ENCODE measurements at regions not wholly inside any gene's neighbourhood (a gene's known extent, or its start where the extent isn't known, plus 50 kb on each side); places are given as distances from the start of the nearest gene placed in this dataset.
A peak's percentile ranks its signal among the peaks of the same experiment; 100 is the strongest.

DNA sequence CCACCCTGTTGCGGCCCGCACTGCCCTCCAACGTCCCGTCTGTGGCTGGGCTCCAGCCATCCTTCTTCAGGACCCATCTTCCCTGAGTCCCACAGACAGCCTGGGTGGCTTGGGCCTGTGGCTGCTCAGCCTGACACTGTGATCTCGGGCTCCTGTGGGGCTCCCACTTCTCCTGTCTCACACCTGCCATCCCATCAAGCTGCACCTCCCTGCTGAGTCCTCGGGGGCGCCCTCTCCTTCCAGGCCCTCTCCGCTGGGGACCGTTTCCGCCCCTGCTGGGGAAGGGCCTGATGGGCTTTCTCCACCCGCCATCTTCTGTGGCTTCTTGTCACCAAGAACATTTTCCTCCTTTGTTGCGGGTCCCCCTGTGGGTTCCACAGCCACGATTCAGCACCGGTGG is 173.8 kb upstream of the PPP2R2D start:
- DNase-seq (ENCODE audit: low spot score) = peak; percentile 42
- ATAC-seq = no peak

DNA sequence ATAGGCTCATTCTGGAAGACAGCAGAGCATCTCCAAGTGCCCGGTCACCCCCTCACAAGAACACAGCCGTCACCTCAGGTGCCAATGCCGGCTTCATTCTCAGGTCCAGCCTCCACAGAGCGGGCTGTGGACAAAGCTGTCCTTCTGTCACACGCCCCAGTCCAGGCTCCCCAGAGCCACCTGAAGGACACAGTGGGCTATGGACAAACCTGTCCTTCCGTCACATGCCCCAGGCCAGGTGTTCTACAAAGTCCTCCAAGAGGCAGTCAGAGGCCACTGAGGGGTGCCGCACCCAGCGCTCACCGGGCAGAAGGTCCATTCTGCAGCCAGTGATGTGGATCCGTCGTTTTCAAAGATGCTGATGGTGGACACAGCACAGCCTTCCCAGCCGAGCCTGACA is 173.2 kb upstream of the PPP2R2D start:
- ATAC-seq = no peak
- peak; percentile 26 for DNase-seq (ENCODE audit: low spot score)

DNA sequence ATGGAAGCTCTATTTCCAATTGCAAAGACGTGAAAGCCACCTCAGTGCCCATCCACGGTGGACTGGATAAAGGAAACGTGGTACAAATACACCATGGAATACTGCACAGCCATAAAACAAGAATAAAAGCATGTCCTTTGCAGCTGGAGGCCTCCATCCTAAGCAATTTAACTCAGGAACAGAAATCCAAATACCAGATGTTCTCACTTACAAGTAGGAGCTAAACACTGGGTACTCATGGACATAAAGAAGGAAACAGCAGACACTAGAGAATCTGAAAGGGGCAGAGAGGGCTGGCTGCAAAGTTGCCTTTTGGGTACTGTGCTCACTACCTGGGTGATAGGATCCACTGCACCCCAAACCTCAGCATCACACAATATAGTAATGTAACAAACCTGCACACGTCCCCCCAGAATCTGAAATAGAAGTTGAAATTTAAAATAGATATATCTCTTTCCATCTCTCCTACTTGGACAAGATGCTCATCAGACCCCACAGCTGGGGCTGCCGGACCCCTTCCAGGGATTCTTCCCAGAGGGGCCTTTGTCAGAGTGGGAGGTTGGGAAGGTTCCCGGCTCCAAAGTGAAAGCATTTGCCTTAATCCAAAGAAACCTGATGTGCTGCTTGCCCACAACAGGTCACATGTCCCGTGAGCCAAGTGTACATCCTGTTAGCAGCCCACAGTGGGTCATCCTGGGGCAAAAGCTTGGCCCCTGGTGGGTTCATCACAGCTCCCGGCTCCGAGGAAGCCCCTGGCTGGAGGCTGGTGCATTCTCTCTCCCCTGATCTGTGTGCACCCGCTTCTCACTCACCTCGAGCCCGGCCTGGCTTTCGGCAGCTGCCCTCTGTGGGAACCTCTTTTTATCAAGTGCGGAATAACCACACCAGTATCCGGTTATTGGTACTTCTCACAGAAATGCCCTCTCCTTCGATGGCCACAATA is 172.3 kb upstream of the PPP2R2D start:
- ATAC-seq (no peak), DNase-seq (ENCODE audit: low spot score) (peak; percentile 33)

DNA sequence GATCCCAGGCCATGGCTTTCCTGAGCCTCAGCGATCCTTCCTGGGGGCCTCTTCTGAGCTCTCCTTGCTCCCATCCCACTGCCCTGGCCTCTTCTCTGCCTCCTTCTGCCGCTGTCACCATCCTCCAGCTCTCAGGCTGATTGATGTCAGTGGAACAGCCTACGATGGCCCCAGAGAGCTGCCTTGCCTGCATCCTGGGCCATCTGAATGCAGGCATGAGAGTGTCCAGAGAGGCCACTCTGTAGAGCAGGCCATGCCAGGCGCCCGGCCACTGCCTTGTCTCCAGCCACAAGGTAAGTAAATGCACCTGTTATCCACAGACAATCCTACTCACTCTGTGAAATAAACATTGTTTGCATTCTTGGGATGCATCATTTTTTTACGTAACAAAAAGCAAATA is 171.4 kb upstream of the PPP2R2D start:
- DNase-seq (ENCODE audit: low spot score) (peak; percentile 14), ATAC-seq (no peak)

DNA sequence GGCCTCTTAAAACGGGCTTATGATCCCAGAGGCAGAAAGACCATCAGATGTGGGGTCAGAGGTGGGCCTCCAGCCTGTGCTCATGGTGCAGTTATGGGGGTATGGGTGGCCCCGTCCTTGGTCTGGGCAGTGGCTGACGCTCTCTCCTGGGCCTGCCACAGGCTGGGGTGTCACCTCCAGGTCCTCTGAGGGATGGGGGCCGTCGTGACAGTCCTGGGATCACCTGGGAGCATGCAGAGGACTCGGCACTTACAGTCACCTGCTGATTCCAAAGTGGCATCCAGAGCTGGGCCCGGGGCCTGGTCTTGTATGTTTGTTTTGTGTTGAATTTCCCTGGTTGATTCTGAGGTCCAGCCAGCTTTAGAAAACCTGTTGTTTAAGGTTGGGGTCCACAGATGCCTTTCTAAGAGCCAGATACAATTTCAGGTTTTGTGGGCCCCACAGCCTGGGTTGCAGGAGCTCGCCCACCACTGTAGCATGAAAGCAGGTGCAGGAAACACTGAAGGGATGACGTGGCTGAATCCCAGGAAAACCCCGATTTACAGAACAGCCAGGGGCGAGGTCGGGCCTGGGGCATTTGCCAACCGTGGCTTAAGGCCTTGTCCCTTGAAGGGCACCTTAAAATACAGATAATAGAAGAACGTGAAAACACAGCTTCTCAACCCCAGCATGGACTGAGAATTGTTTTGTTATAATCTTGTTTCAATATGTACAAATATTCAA is 170.7 kb upstream of the PPP2R2D start:
- DNase-seq (ENCODE audit: low spot score) (peak; percentile 14), ATAC-seq (no peak)

DNA sequence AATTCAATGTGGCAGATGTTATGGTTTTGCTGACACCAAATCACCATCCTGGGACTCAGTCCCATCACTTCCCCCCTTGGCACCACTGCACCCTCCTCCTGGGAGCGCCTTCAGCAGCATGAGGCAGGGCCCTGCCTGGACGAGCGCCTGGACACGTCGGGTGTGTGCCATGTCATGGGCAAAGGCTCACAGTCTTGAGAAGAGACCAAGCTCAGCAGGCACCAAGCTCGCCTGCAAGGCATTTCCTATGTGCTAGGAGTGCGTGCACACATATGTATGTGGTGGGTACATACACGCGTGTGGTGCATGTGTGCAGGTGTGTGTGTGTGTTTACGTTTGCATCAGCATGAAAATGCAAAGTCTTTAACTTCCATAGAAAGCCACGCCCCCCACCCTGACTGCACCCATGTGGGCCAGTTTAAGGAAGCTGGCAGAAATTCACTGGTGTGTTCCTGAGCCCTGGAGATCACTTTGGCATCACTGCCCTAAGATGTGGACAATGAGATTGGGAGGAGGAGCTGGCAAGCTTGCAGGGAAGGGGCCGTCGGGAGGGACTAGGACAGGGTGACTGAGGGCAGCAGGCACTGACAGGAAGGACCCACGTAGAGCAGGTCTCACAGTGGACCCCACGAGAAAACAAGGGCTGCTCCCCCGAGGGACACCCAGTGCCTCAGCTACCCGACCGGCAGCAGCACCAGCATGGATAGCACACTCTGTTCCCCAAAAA is 169.9 kb upstream of the PPP2R2D start:
- ATAC-seq (no peak), DNase-seq (ENCODE audit: low spot score) (peak; percentile 23)

DNA sequence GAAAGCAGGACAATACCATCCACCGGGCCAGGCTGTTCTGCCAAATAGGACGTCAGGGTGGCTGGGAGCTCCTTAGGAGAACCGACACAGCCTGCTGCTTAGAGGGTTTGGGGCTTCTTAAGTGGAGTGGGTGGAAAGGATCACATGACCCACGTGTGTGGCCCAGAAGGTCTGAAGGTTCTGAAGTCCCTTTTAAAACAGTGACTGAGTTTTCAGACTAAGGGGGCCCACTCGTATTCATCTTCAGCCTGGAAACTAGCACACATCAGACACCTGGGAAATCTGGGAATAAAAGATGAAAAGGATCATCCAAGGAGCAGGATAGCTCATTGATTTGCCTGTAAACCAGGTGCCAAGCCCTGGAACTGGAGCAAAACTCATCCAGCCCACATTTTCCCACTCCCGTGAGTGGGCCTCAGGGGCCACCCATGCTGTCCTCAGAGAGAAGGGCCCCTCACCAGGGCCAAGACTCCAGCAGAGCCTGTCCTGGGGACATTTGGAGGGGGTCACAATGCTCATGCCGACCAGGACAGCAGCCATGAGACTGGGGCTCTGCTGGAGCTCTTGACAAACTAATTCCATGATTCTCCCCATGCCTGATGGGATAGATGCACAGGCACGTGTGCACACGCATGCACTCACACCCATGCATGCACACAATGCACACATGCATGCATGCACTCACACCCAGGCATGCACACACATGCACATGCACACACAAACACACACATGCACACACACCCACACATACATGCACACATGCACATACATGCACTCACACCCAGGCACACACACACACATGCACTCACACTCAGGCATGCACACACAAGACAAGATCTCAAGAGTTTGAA is 168.8 kb upstream of the PPP2R2D start:
- no peak for ATAC-seq
- peak; percentile 16 for DNase-seq (ENCODE audit: low spot score)

DNA sequence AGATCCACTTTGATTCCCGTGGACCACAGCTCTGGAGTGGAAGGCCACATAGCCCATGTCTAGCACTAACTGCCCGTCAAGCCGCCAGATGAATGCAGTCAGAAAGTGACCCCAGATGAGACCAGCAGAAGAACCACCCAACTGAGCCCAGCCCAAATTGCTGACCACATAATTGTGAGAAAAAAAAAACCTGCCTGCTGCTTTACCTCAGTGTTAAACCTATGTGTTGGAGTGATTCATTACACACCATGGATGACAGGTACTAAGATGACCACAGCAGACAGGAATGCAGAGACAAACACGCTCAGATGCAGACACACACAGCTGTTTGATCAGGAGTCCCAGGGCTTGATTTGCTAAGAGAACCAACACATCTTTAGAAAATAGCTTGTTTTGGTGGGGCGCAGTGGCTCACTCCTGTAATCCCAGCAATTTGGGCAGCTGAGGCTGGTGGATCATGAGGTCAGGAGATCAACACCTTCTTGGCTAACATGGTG is 168.1 kb upstream of the PPP2R2D start:
- ATAC-seq = no peak
- no peak for DNase-seq (ENCODE audit: low spot score)

DNA sequence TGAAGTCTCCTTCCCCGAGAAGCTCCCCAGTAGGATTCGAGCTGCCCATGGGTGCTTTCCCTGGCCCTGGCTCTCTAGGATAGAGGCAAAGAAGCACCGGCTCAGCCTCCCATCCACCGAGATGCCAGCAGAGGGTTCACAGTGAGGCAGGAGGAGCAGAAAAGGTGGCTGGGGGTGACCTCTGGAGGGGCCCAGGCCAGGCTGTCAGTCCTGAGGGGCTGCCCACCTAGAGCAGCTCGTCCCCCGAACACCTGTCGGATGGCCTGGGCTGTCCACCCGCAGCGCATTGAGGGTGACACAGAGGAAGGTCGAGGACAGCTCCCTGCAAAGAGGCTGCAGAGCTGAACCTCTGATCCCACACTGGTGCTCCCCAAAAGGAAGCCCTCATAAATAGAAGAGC is 167.2 kb upstream of the PPP2R2D start:
- DNase-seq (ENCODE audit: low spot score) (no peak), ATAC-seq (no peak)

DNA sequence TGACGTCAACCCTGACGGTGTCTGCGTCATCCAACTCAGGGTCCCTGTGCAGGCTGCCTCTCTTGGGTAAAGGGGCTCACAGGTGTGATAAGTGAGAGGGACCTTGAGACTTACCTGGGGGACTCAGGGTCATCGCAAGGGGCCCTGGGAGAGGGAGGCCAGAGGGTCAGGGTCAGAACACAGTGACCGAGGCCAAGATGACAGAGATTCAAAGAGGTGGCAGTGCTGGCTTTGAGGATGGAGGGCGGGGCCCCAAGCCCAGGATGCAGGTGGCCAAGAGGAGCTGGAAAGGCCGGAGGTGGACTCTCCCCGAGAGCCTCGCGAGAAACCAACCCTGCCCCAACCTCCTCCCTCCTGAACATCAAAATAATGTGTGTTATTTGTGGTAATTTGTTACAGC is 165.2 kb upstream of the PPP2R2D start:
- ATAC-seq (no peak), DNase-seq (ENCODE audit: low spot score) (no peak)

DNA sequence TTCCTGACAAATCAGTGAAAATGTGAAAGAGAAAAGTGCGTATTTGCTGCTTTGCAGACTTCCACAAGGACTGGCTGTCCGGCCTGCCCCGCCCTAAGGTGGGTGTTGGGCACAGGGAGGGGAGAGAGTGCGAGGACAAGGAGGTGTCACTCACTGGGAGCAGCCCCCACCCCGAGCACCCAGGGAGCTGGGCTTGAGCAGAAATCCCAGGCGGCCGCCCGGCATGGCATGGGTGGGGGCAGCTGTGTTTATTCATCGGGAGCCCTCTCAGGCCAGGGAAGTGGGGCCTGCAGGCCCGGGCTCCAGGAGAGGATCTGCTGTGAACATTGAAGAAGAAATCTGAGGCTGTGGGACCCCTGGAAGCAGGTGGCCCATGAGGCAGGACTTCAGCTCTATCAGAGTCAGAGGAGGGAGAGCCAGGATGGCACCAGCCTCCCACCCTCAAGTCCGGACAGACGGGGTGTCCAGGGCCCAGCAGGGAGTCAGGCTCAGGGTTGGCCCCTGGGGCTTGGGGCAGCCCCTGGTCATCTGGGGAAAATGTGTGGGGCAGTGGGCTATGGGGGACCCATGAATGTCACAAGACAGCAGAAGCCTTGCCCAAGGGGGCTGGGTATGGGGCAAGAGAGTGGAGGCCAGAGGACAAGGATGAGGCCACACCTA is 164.4 kb upstream of the PPP2R2D start:
- ATAC-seq (no peak), DNase-seq (ENCODE audit: low spot score) (no peak)

DNA sequence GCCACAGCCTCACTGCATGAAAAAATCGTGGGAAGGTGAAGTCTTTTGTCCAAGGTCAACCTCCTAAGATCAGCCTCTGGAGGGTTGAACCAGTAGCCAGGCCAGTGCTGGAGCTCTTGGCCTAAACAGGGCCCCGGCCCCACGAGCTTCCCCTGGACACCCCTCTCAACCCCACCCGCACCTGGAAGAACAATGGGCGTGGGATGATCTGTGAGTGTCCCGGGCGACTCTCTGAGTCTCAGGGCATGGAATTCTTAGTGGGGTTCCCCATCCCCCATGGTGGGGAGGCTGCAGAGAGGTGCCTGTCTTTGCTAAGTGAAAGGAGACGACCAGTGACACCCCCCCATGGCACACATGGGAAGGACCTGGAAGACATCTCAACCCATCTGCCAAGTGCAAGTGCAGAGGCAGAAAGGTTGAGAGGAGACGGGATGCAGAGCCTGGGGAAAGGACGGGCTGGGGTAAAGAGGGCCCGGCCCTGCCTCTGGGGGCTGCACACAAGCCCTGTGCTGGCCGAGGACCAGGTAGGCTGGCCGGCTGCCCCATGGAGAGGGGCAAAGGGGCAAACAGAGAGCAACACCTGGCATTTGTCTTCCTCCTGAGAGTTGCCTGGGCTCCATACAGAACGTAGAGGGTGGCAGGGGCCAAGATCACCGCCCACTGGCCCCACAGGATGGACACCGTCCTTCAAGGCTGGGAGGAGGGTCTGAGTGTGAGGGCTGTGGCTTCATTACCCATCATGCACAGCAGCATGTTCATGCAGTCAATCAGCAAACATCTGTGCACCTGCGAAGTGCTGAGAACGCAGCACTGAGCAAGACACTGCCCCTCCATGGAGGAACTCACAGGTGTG is 163.0 kb upstream of the PPP2R2D start:
- no peak for ATAC-seq
- no peak for DNase-seq (ENCODE audit: low spot score)

DNA sequence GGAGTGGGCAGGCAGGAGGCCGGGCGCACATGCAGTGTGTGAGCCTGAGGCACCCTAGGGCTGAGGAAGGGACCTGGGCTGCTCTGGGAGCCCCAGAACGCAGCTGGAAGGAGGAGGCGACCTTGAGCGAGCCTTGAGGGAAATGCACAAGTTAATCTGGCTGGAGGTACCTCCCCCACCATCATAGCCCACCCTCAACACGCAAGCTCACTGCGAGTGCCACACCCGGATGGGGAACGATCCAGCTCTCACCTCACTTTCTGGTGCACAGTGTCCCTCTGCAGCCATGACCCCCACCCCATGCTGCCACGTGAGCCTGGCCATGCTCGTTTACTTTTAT is 162.4 kb upstream of the PPP2R2D start:
- no peak for DNase-seq (ENCODE audit: low spot score)
- no peak for ATAC-seq

DNA sequence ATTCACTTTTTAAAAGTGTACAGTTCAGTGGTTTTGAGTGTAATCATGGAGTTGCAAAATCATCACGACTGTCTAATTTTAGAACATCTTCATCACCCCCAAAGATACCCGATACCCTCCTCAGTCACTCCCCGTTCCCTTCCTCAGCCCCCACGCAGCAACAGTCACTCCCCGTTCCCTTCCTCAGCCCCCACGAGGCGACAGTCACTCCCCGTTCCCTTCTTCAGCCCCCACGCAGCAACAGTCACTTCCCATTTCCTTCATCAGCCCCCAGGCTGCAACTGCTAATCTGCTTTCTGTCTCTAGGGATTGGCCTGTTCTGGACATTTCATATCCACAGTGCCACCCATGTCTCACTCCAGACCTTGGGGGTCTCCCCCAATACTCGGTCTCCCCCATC is 161.6 kb upstream of the PPP2R2D start:
- no peak for ATAC-seq
- DNase-seq (ENCODE audit: low spot score) = no peak

DNA sequence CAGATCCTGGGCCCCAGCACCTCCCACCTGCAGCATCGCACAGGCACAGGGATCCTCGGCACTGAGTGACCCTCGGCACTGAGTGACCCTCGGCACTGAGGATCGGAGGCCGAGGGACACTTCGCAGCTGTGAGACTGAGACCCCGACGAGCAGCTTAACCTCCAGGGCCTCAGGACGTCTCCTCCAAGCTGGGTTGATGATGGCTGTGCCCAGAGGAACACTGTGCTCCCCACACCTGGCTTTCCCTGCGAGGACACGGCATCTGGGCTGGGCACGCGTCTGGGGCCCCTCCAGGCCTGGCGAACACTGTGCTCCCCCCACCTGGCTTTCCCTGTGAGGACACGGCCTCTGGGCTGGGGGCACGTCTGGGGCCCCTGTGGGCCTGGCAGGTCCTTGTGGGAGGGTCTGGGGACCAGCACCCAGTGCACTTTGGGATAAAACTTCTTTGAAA is 158.3 kb upstream of the PPP2R2D start:
- ATAC-seq = no peak
- DNase-seq (ENCODE audit: low spot score) = no peak

DNA sequence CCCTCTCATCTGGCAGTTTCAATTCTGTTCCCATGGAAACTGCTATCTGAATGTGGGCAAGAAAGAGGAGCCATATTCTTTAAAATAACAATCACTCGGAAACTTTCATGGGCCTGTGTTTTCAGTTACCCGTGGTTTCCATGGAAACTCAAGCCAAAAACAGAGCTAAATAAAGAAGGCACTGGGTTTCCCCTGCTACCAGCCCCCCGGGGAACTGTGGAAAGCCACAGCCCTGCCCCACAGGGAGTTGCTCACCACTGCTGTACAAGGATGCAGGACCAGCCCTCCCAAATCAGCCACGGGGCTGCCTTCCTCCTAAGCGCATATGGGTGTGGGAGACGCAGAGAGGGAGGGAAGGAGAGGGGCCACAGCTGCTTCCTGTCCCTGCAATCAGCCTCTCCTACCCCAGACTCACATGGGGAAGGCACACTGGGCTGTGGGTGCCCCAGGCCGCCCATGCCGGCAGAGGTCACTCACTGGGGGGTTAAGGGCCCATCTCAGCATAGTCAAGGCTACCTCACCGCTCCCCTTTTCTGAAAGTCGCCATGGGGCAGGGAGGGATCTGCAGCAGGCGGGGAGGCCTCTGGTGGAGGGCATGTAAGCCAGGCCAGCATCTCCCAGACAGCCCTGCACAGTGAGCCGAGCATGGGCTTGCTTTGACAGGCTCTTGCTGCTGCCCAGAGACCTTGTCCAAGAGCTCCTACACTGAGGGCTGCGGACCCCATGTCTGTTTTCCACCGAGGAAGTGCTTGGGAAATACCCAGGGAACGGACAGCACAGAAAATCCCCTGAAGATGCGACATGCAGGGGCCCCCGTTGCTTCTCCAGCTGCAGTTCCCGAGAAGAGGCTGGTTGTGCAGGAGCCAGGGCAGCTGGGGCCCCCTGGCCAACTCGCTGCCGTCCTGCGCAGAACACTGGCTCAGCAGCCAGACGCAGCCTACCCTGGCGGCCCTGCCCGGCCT is 157.3 kb upstream of the PPP2R2D start:
- peak; percentile 16 for DNase-seq (ENCODE audit: low spot score)

DNA sequence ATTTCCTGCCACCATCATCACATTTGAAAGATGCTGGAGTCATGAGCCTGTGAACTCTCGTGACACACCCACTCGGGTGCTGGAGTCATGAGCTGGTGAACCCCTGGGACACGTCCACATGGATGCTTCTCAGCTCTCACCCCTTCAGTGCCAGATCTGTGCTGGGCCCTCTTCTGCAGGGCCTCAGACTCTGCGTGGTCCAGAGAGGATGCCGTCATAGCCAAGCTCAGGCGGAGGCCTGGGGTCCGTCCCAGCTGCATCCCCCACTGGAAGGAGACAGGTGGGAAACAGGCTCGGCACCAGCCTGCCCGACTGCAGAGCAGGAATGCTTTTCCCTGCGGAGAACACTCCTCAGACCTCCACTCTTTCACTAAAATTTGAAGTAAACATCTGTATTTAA is 156.5 kb upstream of the PPP2R2D start:
- no peak for DNase-seq (ENCODE audit: low spot score)
- no peak for ATAC-seq

More for the DNA sequence above, 157.3 kb upstream of the PPP2R2D start:
- ATAC-seq = no peak

DNA sequence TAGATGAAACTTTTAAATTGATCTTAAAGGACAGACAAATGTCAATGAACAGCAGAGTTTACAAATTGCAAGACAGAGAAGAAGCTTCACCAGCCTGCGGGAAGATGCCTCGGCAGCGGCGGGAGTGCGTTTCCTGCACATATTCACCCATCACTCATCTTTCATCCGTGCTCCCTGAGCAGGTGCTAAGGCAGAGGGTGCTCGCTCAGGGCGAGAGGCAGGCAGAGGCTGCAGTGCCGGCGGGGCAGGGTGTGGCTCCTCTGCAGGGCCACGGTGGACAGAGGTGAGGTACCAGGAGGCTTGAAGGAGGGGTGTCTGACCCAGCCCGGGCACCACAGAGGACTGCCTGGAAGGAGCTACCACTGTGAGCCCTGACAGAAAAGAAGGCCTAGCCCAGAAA is 155.2 kb upstream of the PPP2R2D start:
- DNase-seq (ENCODE audit: low spot score) (no peak), ATAC-seq (no peak)

Data from left lobe of liver (tissue), 2 donors.